ENCODE measurements at regions not wholly inside any gene's neighbourhood (a gene's known extent, or its start where the extent isn't known, plus 50 kb on each side); places are given as distances from the start of the nearest gene placed in this dataset.

DNA sequence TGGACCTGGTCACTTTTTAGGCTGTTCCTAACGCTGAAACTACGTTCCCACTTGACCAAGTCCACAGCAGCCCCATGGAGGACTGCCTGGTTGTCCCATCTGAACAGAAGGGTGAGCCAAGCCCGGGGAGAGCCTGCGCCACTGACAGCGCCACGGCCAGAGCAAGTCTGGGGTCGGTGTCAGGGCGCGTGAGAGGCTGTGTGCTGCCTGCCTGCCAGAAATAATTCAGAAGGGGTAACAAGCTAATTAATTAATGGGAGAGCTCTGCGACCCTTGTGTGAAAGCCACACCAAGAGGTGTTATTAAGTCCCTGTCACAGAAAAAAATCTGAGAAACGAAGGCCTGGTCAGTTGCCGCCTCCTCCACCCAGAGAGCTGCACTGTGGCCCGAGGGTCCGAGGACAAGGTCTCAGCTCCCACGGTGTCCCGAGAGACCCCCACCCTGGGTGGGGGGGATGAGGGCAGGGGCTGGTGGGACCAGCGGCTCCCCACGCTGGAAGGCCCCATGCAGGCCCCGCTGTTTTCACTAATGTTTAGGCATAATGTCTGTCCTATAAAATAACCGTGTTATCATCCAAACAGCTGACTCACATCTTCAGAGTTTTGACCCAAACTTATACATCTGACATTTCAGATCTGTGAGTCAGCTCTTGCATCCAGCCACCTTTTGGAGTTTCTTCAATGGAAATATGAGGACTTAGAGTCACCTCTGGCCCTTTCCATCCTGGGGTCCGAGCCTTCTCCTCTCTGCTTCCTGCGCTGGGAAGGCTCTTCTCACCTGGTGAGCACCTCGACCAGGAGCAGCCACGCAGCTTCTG, 58.5 kb downstream of the DLL1 start:
- DNase-seq (ENCODE audit: low read depth in 2 of 2) = no peak

- DNase-seq (ENCODE audit: low read depth in 2 of 2) = no peak
Observed at GRCh38 chr6:170231293-170232185, 59.3 kb downstream of the DLL1 start.

- DNase-seq (ENCODE audit: low read depth in 2 of 2) = no peak
Observed at GRCh38 chr6:170230520-170231292, 60.2 kb downstream of the DLL1 start.

DNA sequence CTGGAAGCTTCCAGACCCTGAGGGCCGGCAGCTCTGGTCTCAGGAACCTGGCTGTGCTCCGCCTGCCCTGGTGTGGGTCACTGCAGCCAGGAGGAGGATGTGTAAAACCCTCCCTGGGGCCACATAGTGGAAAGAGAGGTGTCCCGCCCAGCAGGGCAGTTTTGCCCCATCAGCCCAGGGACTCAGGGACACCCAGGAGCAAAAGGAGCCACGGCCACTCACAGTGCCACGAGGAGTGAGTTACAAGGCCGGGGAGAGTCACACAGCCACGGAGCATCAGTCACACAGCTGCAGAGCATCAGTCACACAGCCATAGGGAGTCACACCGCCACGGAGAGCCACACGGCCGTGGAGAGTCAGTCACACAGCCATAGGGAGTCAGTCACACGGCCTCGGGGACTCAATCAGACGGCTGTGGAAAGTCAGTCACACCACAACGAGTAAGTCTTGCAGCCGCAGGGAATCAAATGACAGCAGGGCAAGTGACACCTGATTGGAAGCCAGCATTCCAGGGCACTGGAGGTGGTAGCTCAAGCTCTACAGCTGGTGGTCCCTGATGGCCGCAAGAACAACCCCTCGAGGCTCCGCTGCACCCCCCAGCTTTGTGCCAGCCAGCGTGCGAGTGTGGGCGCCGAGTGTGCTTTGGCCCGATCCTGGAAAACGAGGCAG, 60.9 kb downstream of the DLL1 start:
- DNase-seq (ENCODE audit: low read depth in 2 of 2) = no peak

- DNase-seq (ENCODE audit: low read depth in 2 of 2) = no peak
Observed at GRCh38 chr6:170229396-170229795, 61.5 kb downstream of the DLL1 start.

GRCh38 chr6:170228946-170229310, 62.0 kb downstream of the DLL1 start:
- no peak for DNase-seq (ENCODE audit: low read depth in 2 of 2)

DNA sequence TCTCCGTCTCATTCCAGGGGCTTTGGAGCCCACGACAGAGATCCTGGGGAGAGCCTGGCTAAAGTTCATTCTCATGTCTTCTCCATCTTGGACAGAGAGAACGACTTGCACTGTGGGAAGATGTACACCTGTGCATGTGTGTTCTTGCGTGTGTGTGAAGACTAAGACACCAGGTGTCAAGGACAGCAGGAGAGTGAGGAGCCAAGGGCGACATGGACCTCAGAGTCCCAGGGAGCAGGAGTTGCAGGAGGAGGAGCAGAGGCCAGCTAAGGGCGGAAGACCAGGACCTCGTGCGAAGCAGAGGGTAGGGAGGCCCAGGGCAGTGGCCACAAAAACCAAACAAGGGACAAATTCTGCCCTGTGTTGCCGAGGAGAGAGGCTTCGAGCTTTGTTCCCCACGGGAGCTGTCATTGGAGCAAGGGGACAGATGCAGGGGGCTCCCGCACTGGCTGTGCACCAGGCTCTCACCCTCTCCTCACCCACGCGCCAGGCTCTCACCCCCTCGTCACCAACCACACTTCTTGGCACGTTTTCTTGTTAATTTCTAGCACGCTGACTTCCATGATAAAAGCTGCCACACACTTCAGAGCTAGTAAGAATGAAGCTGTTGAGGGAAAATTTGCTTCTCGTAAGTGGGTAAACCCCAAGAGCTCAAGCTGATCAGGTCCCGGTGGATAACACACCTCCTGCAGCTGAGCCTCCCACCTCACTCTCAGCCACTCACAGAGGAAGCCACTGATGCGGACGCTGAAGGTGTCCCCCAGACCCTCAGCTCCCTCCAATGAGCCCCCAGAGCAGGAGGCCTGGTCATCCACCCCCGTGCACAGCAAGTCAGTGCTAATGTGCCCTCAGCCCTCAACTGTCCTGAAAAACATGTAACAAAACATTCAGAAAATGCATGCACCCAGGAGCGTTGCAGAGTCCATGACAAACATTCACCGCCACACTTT, 62.6 kb downstream of the DLL1 start:
- no peak for DNase-seq (ENCODE audit: low read depth in 2 of 2)

DNA sequence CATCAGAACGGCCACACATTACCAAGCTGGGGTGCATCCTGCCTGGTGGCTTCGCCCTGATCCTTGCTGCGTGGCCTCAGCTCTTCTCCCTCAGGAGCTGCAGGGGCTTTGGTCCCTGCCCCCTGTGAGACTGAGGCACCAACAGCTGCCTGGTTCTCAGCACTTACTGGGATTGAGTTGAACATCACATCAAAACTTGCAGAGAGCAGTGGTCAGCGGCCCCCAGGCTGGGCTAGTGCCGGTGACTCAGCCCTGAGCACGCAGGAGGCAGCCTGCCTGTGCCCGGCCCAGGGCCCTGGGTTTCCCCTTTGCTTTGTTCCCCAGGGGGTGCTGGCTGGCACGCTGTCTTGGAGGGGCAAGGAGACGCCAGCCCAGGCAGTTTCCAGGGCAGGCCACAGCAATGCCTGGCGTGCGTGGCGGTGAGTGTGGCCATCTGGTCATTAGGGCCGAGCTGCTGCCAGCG, 63.3 kb downstream of the DLL1 start:
- DNase-seq (ENCODE audit: low read depth in 2 of 2) = no peak

DNA sequence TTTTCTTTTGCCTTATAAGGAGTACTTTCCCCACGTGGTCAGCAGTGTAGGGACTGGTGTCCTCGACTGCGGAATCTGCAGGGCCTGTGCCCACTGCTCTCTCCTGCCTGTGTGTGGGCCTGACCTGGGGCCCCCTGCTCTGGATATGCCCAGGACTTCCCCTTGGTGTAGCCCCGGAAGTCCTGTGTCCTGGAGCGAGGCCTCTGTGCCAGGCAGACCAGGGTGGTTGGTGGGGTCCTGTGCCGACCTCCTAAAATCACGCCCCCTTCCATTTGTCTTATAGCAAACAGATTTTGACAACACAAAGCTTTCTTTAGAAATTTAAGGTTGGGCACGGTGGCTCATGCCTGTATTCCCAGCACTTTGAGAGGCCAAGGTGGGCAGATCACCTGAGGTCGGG, 64.2 kb downstream of the DLL1 start:
- DNase-seq (ENCODE audit: low read depth in 2 of 2) = no peak

DNA sequence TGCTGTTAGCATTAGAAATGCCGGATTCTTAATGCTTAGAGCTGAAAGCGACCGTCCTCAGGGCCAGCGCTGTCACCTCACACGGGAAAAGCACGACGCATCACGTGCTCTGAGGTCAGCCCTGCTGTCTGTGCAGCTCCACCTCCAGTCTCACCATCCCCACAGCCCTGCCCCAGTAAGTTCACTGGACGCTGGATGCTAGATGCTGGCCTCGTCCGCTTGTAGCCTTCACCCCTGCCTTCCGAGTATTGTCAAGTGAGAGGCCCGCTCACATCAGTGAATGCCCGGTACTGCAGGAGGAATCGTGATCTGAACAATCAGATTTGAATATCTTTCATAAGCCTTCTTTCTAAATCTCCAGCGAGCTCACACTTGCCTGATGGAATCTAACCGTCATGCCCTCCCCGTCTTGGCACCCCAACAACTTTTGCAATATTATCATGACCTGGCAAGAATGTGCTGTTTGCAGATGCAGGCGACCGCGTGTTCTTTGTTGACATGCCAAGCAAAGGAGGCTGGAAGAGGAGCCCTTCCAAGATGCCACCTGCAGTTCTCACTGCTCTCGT, 64.9 kb downstream of the DLL1 start:
- DNase-seq (ENCODE audit: low read depth in 2 of 2) = no peak

GRCh38 chr6:170224694-170225660, 65.9 kb downstream of the DLL1 start:
- no peak for DNase-seq (ENCODE audit: low read depth in 2 of 2)

GRCh38 chr6:170223718-170224693, 66.9 kb downstream of the DLL1 start:
- DNase-seq (ENCODE audit: low read depth in 2 of 2) = no peak

DNA sequence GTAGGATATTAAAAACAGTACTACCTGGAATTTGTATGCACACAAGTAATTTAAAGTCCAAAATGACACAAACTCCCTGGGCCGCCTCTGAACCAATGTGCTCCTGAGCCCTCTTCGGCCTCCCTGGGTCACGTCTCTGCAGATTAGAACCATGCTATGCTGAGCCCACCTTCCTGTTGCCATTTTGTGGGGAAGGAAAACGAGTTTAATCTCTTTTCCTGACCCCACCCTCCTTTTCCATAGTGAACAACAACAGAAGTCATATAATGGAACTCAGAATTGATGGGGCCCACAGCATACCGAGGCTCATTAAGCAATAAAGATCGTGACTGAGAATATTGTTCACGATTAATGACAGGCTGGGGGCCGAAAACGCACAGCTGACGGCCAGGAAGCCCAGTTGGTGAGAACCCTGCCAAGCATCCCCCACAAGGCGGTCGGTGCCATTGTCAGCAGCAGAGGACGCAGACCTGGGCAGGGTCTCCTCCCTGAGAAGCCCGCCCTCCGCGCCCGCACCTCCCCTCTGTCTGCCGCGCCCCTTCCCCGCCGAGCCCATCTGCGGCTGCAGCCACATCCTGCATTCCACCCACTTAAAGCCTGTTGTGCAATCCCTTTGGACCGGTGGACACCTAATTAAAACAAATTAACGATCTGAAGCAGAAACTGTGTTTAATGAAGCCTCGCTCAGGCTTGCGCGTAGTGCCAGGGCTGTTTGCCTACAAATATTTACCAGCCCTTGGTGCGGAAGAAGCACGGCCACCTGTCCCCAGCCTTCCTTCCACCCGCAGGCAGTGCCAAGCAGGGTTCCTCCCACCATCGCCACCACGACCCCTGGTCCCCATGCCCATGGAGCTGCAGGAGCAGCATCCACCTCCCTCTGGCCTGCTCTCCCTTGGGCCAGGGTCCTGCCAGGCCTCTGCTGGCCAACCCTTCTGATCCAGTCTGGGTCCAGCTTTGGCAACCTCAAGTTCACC, 68.1 kb downstream of the DLL1 start:
- no peak for DNase-seq (ENCODE audit: low read depth in 2 of 2)

DNA sequence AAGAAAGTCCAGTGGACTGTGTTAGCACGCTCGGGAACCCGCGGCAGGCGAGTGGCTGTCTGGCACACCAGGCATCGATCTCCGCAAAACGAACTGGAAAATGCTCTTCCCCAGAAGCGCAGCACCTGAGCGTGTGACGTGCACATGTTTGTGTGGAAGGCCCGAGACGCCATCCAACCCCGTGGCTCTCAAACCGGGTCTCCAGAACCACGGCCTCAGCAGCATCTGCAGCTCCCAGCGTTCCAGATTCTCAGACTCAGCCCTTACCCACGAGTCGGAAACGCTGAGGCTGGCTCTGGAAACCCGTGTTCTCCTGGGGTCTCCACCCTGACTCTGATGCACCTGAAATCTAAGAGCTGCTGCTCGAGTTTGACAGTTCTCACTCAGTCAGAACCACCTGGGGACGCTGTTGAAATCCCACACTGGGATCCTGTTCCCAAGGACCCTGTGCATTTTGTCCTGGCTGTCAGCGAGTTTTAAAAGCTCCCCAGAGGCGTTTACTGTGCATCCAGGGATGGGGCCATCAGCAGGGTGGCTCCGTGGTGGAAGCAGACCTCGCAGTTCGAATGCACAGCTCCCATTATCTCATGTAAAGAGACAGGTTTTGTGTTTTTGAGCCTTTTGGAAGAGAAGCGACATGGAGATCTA, 69.0 kb downstream of the DLL1 start:
- DNase-seq (ENCODE audit: low read depth in 2 of 2) = no peak

DNA sequence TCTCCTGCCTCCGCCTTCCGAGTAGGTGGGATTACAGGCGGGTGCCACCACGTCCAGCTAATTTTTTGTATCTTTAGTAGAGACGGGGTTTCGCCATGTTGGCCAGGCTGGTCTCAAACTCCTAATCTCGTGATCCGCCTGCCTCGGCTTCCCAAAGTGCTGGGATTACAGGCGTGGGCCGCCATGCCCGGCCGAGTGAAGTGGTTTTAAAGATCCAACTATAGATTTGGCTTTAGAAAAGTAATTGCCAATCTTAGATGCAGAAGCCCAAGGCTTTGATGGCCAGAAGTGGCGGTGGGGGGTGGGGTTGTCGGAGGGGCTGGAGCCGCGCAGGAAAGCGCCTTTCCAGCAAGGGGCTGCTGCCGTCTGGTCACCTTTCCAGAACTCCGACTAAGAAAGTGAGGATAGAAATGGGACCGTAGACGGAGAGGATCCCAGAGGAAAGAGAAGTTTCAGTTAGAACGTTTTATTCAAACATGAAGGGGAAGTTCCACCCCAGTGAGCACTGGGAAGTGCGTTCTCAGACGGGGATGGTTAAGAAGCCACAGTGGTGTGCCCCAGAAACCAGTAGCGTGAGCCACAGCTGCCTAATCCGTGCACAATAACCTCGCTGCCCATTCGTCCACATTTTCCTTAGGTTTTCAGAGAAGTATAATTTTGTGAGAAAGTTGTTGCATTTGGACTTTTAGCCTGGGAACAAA, 69.7 kb downstream of the DLL1 start:
- no peak for DNase-seq (ENCODE audit: low read depth in 2 of 2)

Measured in stimulated activated CD8-positive, alpha-beta memory T cell treated with anti-CD3 and anti-CD28 coated beads, Interleukin-2, amount 100 ng/mL, for 48 hours (primary cell).